ENCODE measurements at regions not wholly inside any gene's neighbourhood (a gene's known extent, or its start where the extent isn't known, plus 50 kb on each side); places are given as distances from the start of the nearest gene placed in this dataset.
"Not testable (repeated sequence)": the region's sequence is repeated elsewhere in the genome, so short reads cannot be mapped to it uniquely, and the experiment has no call there.

- DNase-seq, result no peak
Measured at GRCh38 chr6:125432963-125433362, 131.2 kb upstream of the HDDC2 start.

- no peak for DNase-seq
Measured at GRCh38 chr6:125434760-125435159, 133.0 kb upstream of the HDDC2 start.

DNA sequence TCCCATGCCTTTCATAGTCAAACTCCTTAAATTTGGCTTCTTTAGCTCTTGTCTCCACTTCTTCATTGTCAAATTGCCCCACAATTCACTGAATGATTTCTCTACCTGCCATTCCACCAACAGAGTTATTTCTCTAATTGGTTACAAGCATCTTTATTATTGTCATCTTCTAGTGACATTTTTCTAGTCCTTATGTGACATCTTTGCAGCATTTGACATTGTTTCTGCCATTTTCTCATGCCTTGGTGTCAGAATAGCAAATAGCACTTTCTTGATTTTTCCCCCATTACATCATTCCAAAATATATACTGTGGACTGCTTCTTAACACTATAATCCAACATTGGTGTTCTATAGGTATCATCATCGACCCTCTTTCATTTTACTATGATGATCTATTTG, 137.7 kb upstream of the HDDC2 start:
- no peak for DNase-seq

GRCh38 chr6:125444006-125444923, 142.5 kb upstream of the HDDC2 start:
- DNase-seq, result no peak

DNA sequence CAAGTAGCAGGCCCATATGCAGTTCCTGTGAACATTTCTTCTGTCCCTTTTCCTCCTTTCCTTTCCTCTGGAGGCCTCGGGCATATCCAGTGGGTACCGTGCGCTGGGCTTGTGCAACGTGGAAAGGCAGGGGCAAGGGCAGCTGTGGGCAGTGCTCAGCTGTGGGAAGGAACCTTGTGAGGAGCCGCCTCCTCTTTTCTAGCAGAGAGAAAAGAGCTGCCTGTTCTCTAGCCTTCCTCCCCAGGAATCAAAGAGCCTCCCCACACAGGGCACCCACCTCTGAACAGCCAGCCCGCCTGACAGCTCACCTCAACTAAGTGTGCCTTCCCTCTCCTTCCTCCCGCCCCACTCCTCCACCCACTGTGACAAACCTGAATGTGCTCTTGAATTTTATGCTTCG, 143.3 kb upstream of the HDDC2 start:
- no peak for DNase-seq

DNA sequence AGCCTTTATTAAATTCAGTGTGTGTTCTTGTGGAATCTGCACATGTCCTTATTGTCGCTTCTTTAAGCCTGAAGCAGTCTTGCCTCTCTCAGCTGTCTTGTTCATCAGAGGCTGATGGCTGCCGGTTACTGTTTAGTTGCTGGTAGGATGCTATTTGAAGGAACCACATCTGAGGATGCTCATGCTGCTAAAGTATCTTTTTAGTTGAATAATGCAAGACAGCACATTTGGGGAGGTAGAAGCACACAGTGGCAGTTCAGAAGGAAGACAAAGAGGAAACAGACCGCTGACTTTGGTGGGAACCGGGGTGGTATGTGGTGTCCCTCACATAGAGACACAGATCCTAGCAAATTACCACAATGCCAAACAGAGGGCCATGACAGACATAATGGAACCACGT, 144.2 kb upstream of the HDDC2 start:
- no peak for DNase-seq

DNA sequence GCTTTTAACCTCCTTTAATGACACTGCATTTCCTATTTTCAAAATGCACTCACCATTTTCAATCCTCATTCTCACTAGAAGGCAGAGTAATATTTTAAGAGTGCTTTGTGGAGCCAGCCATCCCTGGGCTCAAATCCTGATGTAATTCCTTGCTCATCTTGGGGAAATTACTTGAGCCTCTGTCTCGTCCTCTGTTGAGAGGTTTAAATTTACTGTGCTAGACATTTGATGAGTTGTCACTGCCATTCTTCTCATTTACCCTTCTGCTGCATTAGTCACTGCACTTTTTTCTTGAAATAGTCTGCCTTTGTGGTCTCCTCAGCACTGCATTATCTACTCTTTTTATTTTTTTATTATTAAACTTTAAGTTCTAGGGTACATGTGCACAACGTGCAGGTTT, 150.0 kb upstream of the HDDC2 start:
- no peak for DNase-seq

DNA sequence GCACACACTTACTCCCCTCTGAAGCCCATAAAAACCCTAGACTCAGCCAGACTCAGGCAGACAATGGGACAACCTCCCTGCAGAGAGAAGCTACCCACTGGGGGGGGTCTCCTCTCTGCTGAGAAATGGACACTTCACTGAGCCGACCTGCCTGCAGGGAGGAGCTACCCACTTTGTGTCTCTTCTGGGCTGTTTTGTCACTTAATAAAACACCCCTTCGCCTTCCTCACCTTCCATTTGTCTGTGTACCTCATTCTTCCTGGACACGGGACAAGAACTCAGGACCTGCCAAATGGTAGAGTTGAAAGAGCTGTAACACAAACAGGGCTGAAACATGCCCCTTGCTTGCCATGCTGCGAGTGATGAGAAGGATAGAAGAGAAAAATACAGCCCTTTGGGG, 151.7 kb upstream of the HDDC2 start:
- DNase-seq, result no peak

DNA sequence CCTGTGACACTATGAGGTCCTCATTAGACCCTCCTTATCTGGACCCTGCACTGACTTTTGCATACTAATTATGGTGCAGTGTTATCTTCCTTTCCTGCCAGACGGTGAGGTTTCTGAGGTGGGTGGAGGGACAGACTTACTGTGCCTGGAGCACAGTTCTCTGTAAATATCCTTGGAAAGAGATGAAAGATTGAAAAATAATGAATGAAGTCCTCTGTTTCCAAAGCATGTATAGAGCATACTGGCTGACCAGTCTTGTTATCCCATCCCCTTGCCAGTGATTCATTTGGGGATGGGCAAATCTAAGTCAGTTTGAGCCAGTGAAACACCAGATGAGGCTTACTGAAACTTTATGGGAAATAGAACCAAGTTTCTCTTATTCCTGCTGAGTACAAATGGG, 152.6 kb upstream of the HDDC2 start:
- DNase-seq, result no peak

DNA sequence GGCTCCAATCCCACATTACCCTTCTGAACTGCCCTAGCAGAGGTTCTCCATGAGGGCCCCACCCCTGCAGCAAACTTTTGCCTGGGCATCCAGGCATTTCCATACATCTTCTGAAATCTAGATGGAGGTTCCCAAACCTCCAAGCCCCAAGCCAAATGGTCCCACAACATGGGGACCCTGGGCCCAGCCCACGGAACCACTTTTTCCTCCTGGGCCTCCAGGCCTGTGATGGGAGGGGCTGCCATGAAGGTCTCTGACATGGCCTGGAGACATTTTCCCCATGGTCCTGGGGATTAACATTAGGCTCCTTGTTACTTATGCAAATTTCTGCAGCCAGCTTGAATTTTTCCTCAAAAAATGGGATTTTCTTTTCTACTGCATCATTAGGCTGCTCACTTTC, 156.7 kb upstream of the HDDC2 start:
- not testable (repeated sequence) for DNase-seq

GRCh38 chr6:125465332-125465731, 163.6 kb upstream of the HDDC2 start:
- DNase-seq, result not testable (repeated sequence)

DNA sequence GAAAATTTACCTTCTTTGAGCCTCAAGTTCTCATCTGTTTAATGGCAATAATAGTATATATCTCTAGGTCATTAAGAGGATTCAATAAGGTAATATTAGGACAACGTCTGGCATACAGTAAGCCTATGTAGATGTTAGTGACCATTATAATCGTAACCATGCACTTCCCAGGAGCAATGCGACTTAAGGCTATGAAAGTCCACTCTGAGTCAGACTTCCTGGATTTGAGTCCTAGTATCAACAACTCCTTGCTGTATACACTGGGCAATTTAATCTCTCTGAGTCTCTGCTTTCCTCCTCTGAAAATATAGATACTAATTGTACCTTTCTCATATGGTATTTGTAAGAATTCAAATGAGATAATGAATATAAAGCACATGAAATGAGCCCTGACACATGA, 168.1 kb upstream of the HDDC2 start:
- no peak for DNase-seq

DNA sequence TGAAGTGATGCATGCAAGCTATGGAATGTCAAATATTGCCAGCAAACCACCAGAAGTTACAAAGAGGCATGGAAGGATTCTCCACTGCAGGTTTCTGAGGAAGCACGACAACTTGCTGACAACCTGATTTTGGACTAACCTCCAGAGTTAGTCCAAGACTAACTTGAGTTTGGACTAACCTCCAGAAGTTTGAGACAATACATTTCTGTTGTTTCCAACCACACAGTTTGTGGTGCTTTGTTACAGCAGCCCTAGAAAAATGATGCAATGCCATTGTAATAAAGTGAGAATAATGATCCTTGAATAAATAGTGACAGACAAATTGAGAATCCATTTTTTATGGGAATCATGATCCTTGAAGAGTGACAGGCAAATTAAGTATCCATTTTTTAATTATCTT, 169.9 kb upstream of the HDDC2 start:
- DNase-seq, result no peak

DNA sequence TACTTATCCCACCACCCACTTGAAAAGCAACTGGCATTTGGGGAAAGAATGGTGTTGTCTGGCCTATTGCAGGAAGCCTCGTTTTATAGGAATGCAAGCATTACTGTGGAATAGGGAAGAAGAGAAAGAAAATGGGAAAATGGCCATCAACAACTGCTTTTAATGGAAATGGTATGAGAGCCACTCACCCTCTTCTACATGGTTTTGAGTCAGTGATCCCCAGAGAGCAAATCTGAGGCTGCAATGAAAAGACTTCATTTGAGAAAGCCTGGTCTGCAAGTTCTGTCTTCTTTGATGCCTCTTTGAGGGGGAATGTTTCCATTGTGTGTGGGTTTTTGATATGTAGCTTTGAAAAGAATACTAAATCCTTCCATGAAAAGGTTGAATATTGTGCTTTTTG, 172.3 kb upstream of the HDDC2 start:
- DNase-seq, result no peak

DNA sequence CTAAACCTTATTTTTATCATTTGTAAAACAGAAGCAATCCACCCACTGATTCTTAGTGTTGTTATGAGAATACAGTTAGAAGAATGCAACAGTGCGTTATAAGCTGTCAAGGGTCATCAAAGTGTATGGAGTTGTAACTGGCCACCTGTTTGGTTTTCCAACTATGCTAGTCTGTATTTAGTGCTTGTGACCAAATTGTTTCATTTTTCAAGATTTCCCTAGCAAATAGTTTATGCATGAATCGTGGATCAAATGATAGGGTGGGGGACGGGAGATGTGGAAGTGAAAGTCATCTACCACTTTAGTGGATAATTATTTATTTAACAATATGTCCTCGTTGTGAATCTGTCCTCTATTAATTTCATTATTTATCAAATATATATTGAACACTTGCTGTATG, 175.4 kb upstream of the HDDC2 start:
- no peak for DNase-seq

- no peak for DNase-seq
Measured at GRCh38 chr6:125477844-125478243, 176.1 kb upstream of the HDDC2 start.

GRCh38 chr6:125480146-125480545, 178.4 kb upstream of the HDDC2 start:
- DNase-seq, result no peak

DNA sequence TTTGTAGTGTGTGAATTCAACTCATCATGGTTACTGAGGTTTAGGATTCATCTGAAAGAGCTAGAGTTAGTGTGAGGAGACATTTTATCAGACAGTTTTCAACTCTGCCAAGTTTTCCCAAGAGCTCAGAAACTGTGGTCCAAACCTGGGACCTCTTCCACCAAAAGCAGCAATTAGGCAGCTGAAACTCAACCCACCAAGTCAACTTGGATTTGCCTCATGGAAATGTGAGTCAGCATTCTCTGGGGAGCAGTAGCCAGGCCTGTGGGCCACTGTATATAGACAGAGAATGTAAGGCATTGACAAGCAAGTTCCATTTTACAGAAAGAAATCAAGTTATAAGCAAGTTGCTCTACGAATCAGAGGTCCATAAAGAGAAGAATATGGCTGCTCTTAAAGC, 178.8 kb upstream of the HDDC2 start:
- no peak for DNase-seq

DNA sequence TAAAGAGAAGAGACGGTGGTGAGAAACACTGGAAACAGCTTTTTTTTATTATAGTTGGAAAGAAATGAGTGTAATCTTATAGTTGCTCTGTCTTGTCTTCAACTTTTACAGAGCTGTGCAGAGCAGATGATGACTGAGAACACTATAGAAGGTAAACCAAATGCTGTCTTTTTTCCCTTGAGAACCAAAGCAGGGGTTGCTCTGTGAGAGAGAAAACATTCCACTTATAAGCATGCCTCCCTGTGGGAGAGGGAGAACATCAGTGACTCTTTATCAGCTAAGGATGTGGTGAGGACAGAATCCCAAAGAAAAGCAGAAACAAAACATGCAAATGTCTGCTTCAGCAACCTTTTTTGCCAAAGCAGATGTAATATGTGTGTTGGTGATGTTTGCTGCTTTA, 179.3 kb upstream of the HDDC2 start:
- DNase-seq, result no peak

DNA sequence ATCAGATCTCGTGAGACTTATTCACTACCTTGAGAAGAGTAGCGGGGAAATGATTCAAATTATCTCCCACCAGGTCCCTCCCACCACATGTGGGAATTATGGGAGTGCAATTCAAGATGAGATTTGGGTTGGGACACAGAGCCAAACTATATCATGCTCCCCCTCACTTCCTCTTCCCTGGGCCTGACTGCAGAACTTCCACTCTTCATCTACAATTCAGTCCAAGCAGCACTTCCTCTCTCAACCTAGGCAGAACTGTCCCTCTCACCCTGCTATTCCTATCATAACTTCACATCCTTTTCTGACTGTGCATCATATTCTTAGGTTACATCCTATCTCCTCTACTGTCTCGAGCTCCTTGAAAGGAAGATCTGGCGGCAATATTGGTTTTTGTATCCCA, 184.0 kb upstream of the HDDC2 start:
- DNase-seq, result no peak

- DNase-seq, result no peak
Measured at GRCh38 chr6:125486881-125487280, 185.1 kb upstream of the HDDC2 start.

- DNase-seq, result no peak
Measured at GRCh38 chr6:125489579-125490285, 188.0 kb upstream of the HDDC2 start.

DNA sequence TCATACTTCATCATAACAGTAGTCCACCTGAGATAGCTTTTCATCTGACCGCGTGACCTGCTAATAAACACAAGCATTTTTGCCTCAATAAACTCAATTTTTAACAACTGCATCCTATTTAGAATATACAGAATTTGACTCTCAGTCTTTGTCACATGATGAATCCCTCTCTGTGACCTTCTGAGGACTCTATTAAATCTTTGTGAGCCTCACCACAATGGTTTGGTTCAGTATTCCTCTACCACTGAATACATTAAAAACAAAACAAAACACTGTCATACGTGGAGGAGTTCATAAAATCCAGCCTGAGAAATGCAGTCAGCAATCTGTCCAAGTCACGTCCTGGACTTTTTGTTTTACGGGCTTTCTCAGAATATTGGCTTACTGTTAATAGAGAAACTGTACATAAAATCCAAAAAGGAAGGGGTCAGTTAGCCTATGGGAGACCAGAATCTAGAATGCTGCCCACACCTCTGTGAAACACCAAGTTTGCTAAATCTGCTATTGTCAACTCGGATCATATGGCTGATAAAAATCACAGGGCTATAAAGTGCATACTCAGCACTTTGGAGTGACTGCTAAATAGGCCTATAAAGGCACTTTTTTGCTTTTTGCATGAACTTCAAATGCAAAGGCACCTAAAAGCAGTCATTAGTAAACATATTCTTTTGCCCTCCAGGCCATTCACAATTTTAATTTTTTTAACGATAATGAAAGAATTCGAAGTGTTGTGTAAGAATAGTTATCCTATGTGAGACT, 190.3 kb upstream of the HDDC2 start:
- DNase-seq, result no peak

DNA sequence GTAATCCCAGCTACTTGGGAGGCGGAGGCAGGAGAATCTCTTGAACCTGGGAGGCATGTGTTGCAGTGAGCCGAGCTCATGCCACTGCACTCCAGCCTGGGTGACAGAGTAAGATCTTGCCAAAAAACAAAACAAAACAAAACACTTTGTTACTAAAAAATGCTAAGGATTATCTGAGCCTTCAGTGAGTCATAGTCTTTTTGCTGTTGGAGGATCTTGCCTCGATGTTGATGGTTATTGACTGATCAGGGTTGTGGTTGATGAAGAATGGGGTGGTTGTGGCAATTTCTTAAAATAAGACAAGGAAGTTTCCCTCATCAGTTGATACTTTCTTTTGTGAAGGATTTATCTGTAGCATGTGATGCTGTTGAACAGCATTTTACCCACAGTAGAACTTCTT, 196.8 kb upstream of the HDDC2 start:
- DNase-seq, result no peak

All from NCI-H510A (cell line).